Coronary artery (tissue), 2 donors: ENCODE measurements at regions not wholly inside any gene's neighbourhood (a gene's known extent, or its start where the extent isn't known, plus 50 kb on each side); places are given as distances from the start of the nearest gene placed in this dataset.

Experiments used
- DNase-seq: peaks from one replicate; pipeline ENCODE4 v3.0.0-alpha.2; 2017; ENCODE audit warnings: low spot score
- H3K27ac ChIP-seq, 2 donors: fragments of 200-600 bp; sonication (generic); one replicate each; pipeline ENCODE4 v1.5.1; 2016 to 2019
- H3K4me3 ChIP-seq: fragments of 200-600 bp; sonication (generic); 2 replicates; pipeline ENCODE4 v1.5.1; 2016; ENCODE audit warnings: mild to moderate bottlenecking, moderate library complexity
- TF ChIP-seq, protein P1 (sequence below): fragments of 200-600 bp; sonication (generic); IDR thresholded peaks from one replicate; pipeline ENCODE4 v1.5.1; 2019; ENCODE audit warnings: antibody characterized with exemption

DNA sequence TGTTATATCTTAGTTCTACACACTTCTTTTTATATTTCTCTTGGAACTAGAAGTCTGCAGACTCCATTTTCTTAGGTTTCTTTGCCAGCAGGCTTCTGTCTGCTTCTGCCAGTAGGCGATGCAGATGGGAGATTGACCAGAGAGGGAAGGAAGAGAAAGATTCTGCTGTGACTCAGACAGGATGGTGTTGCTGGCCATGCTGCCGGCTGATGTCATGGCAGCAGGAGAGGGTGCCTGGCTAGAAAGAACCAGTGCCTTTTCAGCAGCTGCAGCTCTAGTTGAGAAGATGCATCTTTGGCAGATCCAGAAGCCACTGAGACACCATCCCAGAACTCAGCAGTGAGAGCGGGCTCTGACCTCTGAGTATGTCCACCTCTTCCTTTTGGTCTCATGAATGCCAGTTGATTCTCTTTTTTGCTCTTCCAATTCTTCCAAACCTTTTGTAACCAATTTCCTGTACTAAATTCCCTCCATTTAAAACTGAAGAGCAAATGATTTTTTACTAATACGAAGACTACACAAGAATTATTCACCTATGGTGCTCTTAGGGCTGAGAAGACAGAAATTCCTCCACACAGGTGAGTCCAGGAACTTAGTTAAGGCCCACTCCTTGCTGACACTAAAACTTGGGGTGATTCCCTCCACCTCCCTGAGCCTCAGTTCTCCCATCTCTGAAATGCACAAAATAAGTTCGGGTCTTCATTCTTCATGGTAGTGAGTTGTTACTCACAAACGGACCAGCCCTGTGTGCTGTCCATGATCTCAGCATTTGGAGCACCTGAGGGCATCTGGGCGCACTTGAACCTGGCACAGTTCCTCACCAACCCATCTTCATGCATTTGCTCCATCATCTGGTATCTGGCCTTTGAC is 200.7 kb downstream of the MYCN start:
- H3K4me3 ChIP-seq = no peak overlapping the region
- TF ChIP-seq, protein P1, sequence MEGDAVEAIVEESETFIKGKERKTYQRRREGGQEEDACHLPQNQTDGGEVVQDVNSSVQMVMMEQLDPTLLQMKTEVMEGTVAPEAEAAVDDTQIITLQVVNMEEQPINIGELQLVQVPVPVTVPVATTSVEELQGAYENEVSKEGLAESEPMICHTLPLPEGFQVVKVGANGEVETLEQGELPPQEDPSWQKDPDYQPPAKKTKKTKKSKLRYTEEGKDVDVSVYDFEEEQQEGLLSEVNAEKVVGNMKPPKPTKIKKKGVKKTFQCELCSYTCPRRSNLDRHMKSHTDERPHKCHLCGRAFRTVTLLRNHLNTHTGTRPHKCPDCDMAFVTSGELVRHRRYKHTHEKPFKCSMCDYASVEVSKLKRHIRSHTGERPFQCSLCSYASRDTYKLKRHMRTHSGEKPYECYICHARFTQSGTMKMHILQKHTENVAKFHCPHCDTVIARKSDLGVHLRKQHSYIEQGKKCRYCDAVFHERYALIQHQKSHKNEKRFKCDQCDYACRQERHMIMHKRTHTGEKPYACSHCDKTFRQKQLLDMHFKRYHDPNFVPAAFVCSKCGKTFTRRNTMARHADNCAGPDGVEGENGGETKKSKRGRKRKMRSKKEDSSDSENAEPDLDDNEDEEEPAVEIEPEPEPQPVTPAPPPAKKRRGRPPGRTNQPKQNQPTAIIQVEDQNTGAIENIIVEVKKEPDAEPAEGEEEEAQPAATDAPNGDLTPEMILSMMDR = no peak
- H3K27ac ChIP-seq = no peak overlapping the region
- no peak for DNase-seq

DNA sequence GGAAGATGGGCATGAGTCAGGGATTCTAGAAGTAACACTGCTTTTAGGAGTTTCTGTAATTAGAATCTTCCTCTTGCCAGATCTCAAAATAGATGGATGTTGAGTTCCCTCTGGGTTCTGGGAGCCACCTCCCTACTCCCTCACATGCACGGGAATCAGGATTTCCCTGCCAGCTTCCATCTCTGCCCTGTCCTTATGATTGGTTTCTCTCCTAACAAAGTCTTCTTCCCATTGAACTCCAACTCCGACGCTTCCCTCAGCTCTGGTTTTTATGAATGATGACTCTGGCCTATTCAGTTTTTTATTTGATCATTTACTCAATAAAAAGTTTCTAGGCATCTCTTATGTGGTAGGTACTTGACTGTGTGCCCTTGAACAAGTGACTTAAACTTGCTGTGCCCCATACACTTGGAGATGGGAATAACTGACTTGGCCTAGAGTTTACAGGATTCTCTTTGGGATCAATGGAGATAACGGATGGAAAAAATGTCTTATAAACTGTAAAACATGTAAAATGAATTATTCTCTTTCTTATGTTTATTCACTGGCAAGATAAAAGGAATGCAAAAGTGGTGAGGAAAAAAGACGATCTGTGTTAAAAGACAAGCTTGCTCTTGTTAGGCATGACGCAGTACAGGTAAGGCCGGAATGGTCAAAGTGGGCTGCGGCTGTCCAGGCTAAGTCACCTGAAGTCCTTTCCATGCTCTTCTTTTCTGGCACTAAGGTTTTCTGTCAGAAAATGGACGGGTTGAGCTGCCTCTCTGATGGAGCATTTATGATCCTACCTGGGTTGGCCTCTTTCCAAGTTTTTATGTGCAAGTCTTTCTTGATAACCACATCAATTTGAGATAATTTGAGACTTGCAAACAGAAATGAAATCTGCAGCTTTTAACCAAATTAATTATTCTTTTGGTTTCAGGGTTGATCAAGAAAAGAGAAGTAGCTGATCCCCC is 199.6 kb downstream of the MYCN start:
- DNase-seq = no peak
- no peak overlapping the region for H3K4me3 ChIP-seq
- H3K27ac ChIP-seq = no peak overlapping the region
- TF ChIP-seq, protein P1 = no peak

- TF ChIP-seq, protein P1 = no peak
- no peak overlapping the region for H3K27ac ChIP-seq
- H3K4me3 ChIP-seq = no peak overlapping the region
- DNase-seq = no peak
These were observed 198.7 kb downstream of the MYCN start for GRCh38 chr2:16138811-16139662.

DNA sequence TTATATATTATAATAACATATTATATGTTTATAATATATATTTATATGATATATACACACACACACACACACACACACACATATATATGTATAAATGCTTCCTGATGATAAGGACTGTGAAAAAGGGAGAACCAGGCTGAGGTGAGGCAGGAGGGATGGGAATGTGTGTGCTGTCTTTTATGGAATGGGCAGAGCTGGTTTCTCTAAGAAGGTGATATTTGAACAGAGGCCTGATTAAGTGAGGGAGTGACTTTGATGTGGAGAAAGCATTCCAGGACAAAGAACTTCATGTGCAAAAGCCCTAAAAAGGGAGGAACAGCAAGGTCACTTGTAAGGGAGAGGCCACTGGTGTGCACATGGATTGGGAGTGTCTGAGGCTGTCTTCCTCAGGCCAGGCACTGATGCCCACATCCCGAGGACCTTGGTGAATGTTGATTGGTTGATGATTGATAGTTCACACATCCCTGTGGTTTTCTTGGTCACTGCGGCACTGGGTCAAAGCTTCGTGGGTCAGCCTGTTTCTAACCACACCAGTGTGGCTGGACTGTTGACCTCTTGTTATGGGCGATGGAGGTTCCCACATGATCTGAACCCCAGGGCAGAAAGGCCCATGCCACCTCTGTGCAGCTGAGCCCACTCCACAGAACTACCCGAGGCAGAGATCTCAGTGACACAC is 196.9 kb downstream of the MYCN start:
- Histone ChIP-seq H3K4me3 (no peak overlapping the region), H3K27ac (no peak overlapping the region)
- no peak for DNase-seq
- TF ChIP-seq, protein P1 = no peak

DNA sequence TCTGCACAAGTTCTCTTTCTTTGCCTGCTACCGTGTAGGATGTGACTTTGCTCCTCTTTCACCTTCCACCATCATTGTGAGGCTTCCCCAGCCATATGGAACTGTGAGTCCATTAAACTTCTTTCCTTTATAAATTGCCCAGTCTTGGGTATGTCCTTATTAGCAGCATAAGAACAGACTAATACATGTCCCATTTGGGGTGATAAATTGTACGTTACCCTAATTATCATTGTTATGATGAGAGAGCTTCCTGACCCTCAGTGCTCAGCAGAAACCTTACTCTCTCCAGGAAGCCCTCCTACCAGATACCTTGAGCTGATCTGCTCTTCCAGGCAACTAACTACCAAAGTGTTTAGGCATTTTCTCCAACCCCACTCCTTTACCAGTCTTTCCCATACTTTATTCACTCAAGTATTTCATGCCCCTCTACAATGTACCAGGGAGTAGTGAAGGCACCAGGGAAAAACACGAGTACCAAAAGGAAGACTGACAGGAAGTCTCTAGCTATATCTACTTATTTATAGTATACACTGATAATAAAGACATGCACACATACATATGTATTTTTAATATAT is 196.2 kb downstream of the MYCN start:
- H3K4me3 ChIP-seq = no peak overlapping the region
- no peak overlapping the region for H3K27ac ChIP-seq
- TF ChIP-seq, protein P1 = no peak
- no peak for DNase-seq

DNA sequence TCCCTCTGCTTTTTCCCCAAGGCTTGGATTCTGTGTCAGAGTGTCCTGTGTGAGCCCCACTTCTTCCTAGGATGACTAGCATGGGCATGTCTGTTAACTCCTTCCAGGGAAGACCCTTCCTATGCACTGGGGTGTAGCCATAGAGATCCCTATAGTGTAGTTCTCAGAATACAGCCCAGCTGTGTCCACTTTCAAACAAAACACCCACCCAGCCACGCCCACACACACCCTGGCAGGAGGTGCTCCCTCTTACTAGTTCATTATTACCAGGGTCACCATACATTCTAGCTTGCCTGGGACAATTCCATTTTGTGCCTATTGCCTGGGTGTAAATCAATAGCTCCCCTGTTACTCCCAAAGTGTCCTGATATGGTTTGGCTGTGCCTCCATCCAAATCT is 195.6 kb downstream of the MYCN start:
- no peak overlapping the region for H3K27ac ChIP-seq
- H3K4me3 ChIP-seq = no peak overlapping the region
- DNase-seq = no peak
- TF ChIP-seq, protein P1 = no peak
